K562 (cell line): ENCODE measurements at regions not wholly inside any gene's neighbourhood (a gene's known extent, or its start where the extent isn't known, plus 50 kb on each side); places are given as distances from the start of the nearest gene placed in this dataset.

Experiments
- ATAC-seq: fragments of 200-7000 bp; cut with Tn5 transposase; 3 replicates; pipeline ENCODE4 v1.9.1; 2020; ENCODE audit warnings: moderate library complexity
- BruUV-seq: library from RNA; stranded (reverse); fragments of 400-500 nt; replicated peaks from 2 replicates; lab custom pipeline; 2021; lab: Mats Ljungman, UMichigan
- CTCF ChIA-PET: fragments of 300-600 bp; formaldehyde crosslinking; extraction: SDS; loops from one replicate; lab custom pipeline; 2021; ENCODE audit warnings: low intra/inter-chr PET ratio; lab: Yijun Ruan, JAX
- POLR2A ChIA-PET: fragments of 300-600, 350-650 bp; sonication (Branson Sonifier 250); formaldehyde crosslinking; extraction: SDS; loops from one replicate; lab custom pipeline; 2021; ENCODE audit warnings: antibody characterized with exemption, inconsistent platforms; lab: Yijun Ruan, JAX
- DNase-seq, 4 experiments: peaks; one replicate each; pipeline versions ENCODE4 v3.0.0 to v3.0.0-alpha.2; 2011 to 2018; ENCODE audit warnings: low spot score in 3 of 4, mixed read lengths in 3 of 4; ENCODE audit errors: extremely low read depth in 1 of 4
- FAIRE-seq: peaks from 2 replicates; lab custom pipeline; 2011; peaks lifted over from hg19 to GRCh38; lab: Jason Lieb, UNC
- H2AFZ ChIP-seq: 2 replicates; pipeline ENCODE4 v1.6.0; 2011; ENCODE audit warnings: low read depth, low read length, control low read depth, inconsistent platforms
- H3K27ac ChIP-seq: fragments of 200-600 bp; 3 replicates; pipeline ENCODE4 v1.8.0; 2011; ENCODE audit warnings: low read depth, mild to moderate bottlenecking, control low read depth, inconsistent platforms, low read length, moderate library complexity, mixed read lengths; ENCODE audit errors: extremely low read depth
- H3K27me3 ChIP-seq, 2 experiments: fragments of 300-600 bp in 1 of 2; 2 replicates in 1 of 2; 3 replicates in 1 of 2; pipeline versions ENCODE4 v1.6.0 to v1.8.0; 2011; ENCODE audit warnings: inconsistent platforms in 2 of 2, low read length in 2 of 2, mild to moderate bottlenecking in 1 of 2, mixed read lengths in 1 of 2, moderate library complexity in 1 of 2; ENCODE audit not compliant: control insufficient read depth in 2 of 2, insufficient read depth in 2 of 2
- H3K36me3 ChIP-seq: fragments of 300-600 bp; 3 replicates; pipeline ENCODE4 v1.8.0; 2011; ENCODE audit warnings: mild to moderate bottlenecking, low read length, inconsistent platforms; ENCODE audit not compliant: control insufficient read depth, insufficient read depth
- H3K4me1 ChIP-seq, 2 experiments: fragments of 200-600 bp in 1 of 2; replicated peaks in 1 of 2; 2 replicates in 1 of 2; 3 replicates in 1 of 2; pipeline versions ENCODE4 v1.5.1 to v1.8.0; 2011; ENCODE audit warnings: inconsistent platforms in 2 of 2, low read length in 2 of 2, mild to moderate bottlenecking in 1 of 2, mixed read lengths in 1 of 2, moderate library complexity in 1 of 2; ENCODE audit not compliant: control insufficient read depth in 2 of 2, insufficient read depth in 2 of 2
- H3K4me2 ChIP-seq: 2 replicates; pipeline ENCODE4 v1.6.1; 2011; ENCODE audit warnings: low read length, control low read depth, inconsistent platforms, mixed read lengths; ENCODE audit not compliant: insufficient read depth
- H3K4me3 ChIP-seq: fragments of 200-600 bp; sonication (generic), shearing (Covaris generic); 2 replicates; pipeline ENCODE4 v1.5.1; 2016; ENCODE audit warnings: control low read depth, inconsistent platforms
- H3K79me2 ChIP-seq: fragments of 200-600 bp; 3 replicates; pipeline ENCODE4 v1.8.0; 2011; ENCODE audit warnings: low read length, inconsistent platforms; ENCODE audit not compliant: control insufficient read depth, insufficient read depth
- H3K9ac ChIP-seq, 2 experiments: 2 replicates each; pipeline versions ENCODE4 v1.6.0 to v1.6.1; 2011; ENCODE audit warnings: low read depth in 2 of 2, low read length in 2 of 2, control low read depth in 1 of 2, inconsistent platforms in 1 of 2, mild to moderate bottlenecking in 1 of 2, mixed read lengths in 1 of 2; ENCODE audit not compliant: insufficient read depth in 1 of 2
- H3K9me1 ChIP-seq: one replicate; pipeline ENCODE4 v1.6.0; 2011; ENCODE audit warnings: inconsistent platforms, mild to moderate bottlenecking, low read length, moderate library complexity; ENCODE audit not compliant: control insufficient read depth, insufficient read depth
- H3K9me3 ChIP-seq: replicated peaks from 2 replicates; pipeline ENCODE4 v1.5.1; 2011; ENCODE audit warnings: low read depth, low read length, inconsistent platforms; ENCODE audit not compliant: control insufficient read depth, insufficient read depth
- H4K20me1 ChIP-seq: replicated peaks from 2 replicates; pipeline ENCODE4 v1.6.1; 2011; ENCODE audit warnings: low read length, inconsistent platforms, mixed read lengths; ENCODE audit not compliant: control insufficient read depth, insufficient read depth
- NELFE ChIP-seq: IDR thresholded peaks from 2 replicates; pipeline ENCODE4 v1.6.1; 2011; ENCODE audit warnings: mild to moderate bottlenecking; ENCODE audit not compliant: insufficient read depth, insufficient read length
- PRDM10 ChIP-seq: fragments of 450-650 bp; IDR thresholded peaks from 2 replicates; pipeline ENCODE4 v1.6.1; 2018; ENCODE audit not compliant: partially characterized antibody
- SNIP1 ChIP-seq: fragments of 450-650 bp; IDR thresholded peaks from 2 replicates; pipeline ENCODE4 v1.7.1; 2017; ENCODE audit warnings: low read depth, mild to moderate bottlenecking
- STAT5A ChIP-seq: IDR thresholded peaks from 2 replicates; pipeline ENCODE4 v1.6.1; 2012; ENCODE audit warnings: low read length, inconsistent platforms, borderline replicate concordance
- TEAD2 ChIP-seq: fragments of 450-650 bp; IDR thresholded peaks from 2 replicates; pipeline ENCODE4 v1.6.1; 2016; ENCODE audit warnings: missing genetic modification characterization, control low read depth, missing compliant biosample characterization
- U2AF2 ChIP-seq: fragments of 200-400 bp; formaldehyde crosslinking; optimal IDR thresholded peaks from 2 replicates; pipeline ENCODE3; 2017; ENCODE audit warnings: low read depth, mild to moderate bottlenecking, low read length
- ZNF232 ChIP-seq: sonication (generic); formaldehyde crosslinking; IDR thresholded peaks from 2 replicates; pipeline ENCODE4 v1.8.0; 2022; ENCODE audit warnings: mild to moderate bottlenecking, missing genetic modification reagents
- ZNF695 ChIP-seq: fragments of 450-650 bp; formaldehyde crosslinking; IDR thresholded peaks from 2 replicates; pipeline ENCODE4 v1.4.0; 2020; ENCODE audit warnings: mild to moderate bottlenecking, moderate library complexity
- ZSCAN29 ChIP-seq: fragments of 450-650 bp; IDR thresholded peaks from 2 replicates; pipeline ENCODE4 v1.6.1; 2017
- WGBS: fragments of 100-300 bp; shearing (Covaris generic); methylation state at CpG from one replicate; pipeline ENCODE4 v1.1.6; 2016; ENCODE audit warnings: low coverage, mixed read lengths; ENCODE audit not compliant: insufficient coverage; ENCODE audit errors: missing lambda C conversion rate; 5-methylcytosine and 5-hydroxymethylcytosine counted together
- in situ Hi-C: fragments of 300-500 bp; cut with MboI; formaldehyde crosslinking; loops from 4 replicates; pipeline ENCODE4 v1.15.0; 2018; ENCODE audit warnings: inconsistent platforms, mixed read lengths
- intact Hi-C: fragments of 100-400 bp; cut with micrococcal nuclease; formaldehyde crosslinking; loops from 2 replicates; pipeline ENCODE4 v1.14.2; 2022
- TF ChIP-seq, protein P1 (sequence below): fragments of 450-650 bp; conservative IDR thresholded peaks from 2 replicates; pipeline ENCODE4 v1.6.1; 2016; ENCODE audit warnings: missing genetic modification characterization, low read depth, mild to moderate bottlenecking, control low read depth, missing compliant biosample characterization
- TF ChIP-seq, protein P2 (sequence below): fragments of 450-650 bp; formaldehyde crosslinking; IDR thresholded peaks from 2 replicates; pipeline ENCODE4 v1.4.0; 2020; ENCODE audit warnings: mild to moderate bottlenecking, moderate library complexity

DNA sequence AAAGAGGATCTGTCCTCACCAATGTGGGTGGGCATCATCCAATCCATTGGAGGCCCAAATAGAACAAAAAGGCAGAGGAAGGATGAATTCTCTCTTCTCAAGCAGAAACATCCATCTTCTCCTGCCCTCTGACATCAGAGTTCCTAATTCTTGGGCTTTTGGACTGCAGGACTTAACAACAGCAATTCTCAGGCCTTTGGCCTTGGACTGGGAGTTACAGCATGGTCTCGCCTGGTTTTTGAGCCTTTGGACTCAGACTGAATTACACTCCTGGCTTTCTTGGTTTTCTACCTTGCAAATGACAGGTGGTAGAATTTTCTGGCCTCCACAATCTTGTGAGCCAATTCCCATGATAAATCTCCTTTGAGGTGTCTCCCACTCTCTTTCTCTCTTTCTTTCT, 60.5 kb upstream of the CD180 start:
- no peak for ATAC-seq
- Histone ChIP-seq H3K4me3 (no peak overlapping the region), H3K4me1 (no peaks in the 10 kb centered on the region), H3K9ac (no peak overlapping the region), H4K20me1 (no peaks in the 10 kb centered on the region), H3K9me3 (no peaks in the 10 kb centered on the region), H3K27me3 (peaks cover 0 to 4% of the 10 kb centered on the region in 2 experiments; a peak in 1 of 5 replicates), H3K36me3 (no peaks in the 10 kb centered on the region), H3K4me2 (no peak overlapping the region), H3K9me1 (no peaks in the 10 kb centered on the region), H3K79me2 (no peaks in the 10 kb centered on the region), H3K27ac (no peak overlapping the region), H2AFZ (no peak overlapping the region)
- in situ Hi-C loops = no loop called here
- BruUV-seq = no TSS peak
- DNase-seq = no peak
- 0% methylated on average over 1 of the region's 1 CpG for WGBS
- ChIA-PET CTCF (no interaction called here), POLR2A (no interaction called here)
- TF ChIP-seq, protein P1, sequence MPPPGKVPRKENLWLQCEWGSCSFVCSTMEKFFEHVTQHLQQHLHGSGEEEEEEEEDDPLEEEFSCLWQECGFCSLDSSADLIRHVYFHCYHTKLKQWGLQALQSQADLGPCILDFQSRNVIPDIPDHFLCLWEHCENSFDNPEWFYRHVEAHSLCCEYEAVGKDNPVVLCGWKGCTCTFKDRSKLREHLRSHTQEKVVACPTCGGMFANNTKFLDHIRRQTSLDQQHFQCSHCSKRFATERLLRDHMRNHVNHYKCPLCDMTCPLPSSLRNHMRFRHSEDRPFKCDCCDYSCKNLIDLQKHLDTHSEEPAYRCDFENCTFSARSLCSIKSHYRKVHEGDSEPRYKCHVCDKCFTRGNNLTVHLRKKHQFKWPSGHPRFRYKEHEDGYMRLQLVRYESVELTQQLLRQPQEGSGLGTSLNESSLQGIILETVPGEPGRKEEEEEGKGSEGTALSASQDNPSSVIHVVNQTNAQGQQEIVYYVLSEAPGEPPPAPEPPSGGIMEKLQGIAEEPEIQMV (tag) = no peak
- FAIRE-seq = no peak
- intact Hi-C loops = no loop called here

DNA sequence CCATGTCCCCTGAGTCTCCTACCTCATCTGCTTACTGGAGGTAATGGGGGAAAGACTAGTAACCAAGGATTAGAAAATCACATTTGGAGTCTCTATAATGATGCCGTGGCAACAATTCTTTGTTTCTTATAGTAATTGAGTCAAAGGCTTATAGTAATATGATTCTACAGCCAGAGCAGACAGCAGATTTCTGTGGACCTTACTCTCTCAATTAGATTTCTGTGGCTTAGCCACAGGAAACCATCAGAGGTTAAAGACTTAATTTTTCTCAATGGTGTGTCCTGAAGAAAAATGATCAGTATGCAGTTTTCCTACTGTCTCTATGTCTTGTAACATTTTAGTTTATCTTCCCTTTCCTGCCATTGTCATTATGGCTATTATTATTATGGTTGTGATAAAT, 59.3 kb upstream of the CD180 start:
- Histone ChIP-seq H3K79me2 (no peaks in the 10 kb centered on the region), H2AFZ (no peak overlapping the region), H3K27me3 (peaks cover 0 to 4% of the 10 kb centered on the region in 2 experiments; a peak in 1 of 5 replicates), H3K9me3 (no peaks in the 10 kb centered on the region), H3K36me3 (no peaks in the 10 kb centered on the region), H4K20me1 (no peaks in the 10 kb centered on the region), H3K4me2 (no peak overlapping the region), H3K9me1 (no peaks in the 10 kb centered on the region), H3K9ac (no peak overlapping the region), H3K27ac (no peak overlapping the region), H3K4me3 (no peak overlapping the region), H3K4me1 (no peaks in the 10 kb centered on the region)
- BruUV-seq = no TSS peak
- WGBS = 0% methylated on average over 1 of the region's 1 CpG
- intact Hi-C loops (no loop called here), in situ Hi-C loops (no loop called here)
- CTCF ChIA-PET = no interaction called here
- POLR2A ChIA-PET = no interaction called here
- DNase-seq = no peak
- FAIRE-seq = no peak
- no peak for ATAC-seq
- TF ChIP-seq NELFE = no peak
- TF ChIP-seq U2AF2 = no peak
- TF ChIP-seq, protein P2, sequence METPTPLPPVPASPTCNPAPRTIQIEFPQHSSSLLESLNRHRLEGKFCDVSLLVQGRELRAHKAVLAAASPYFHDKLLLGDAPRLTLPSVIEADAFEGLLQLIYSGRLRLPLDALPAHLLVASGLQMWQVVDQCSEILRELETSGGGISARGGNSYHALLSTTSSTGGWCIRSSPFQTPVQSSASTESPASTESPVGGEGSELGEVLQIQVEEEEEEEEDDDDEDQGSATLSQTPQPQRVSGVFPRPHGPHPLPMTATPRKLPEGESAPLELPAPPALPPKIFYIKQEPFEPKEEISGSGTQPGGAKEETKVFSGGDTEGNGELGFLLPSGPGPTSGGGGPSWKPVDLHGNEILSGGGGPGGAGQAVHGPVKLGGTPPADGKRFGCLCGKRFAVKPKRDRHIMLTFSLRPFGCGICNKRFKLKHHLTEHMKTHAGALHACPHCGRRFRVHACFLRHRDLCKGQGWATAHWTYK (CRISPR knock-in tag) = no peak
- TF ChIP-seq TEAD2 = no peak
- no peak for TF ChIP-seq STAT5A
- no peak for TF ChIP-seq ZNF695 (CRISPR knock-in tag)
- no peak for TF ChIP-seq ZNF232 (CRISPR knock-in tag)
- no peak for TF ChIP-seq SNIP1
- TF ChIP-seq ZSCAN29 = no peak
- TF ChIP-seq PRDM10 = no peak
